GM12878 (cell line): ENCODE measurements at regions not wholly inside any gene's neighbourhood (a gene's known extent, or its start where the extent isn't known, plus 50 kb on each side); places are given as distances from the start of the nearest gene placed in this dataset.

Source experiments
- ATAC-seq: fragments of 200-7000 bp; cut with Tn5 transposase; 3 replicates; pipeline ENCODE4 v1.9.1; 2020; ENCODE audit warnings: mild to moderate bottlenecking, moderate library complexity
- BruUV-seq: library from RNA; stranded (reverse); fragments of 400-500 nt; replicated peaks from 2 replicates; lab custom pipeline; 2021; lab: Mats Ljungman, UMichigan
- CTCF ChIA-PET: fragments of 300-600 bp; sonication (Branson Sonifier 250); formaldehyde crosslinking; extraction: SDS; loops from one replicate; lab custom pipeline; 2021; ENCODE audit warnings: inconsistent platforms; lab: Yijun Ruan, JAX
- POLR2A ChIA-PET: fragments of 350-600 bp; formaldehyde crosslinking; extraction: SDS; loops from one replicate; lab custom pipeline; 2021; ENCODE audit warnings: inconsistent platforms; lab: Charles Lee
- RAD21 ChIA-PET: fragments of 300-600 bp; sonication (Branson Sonifier 250); formaldehyde crosslinking; loops from one replicate; lab custom pipeline; 2023; ENCODE audit warnings: antibody characterized with exemption; ENCODE audit not compliant: unreplicated experiment; lab: Charles Lee
- SMC1A ChIA-PET: fragments of 300-600 bp; sonication (Branson Sonifier 250); formaldehyde crosslinking; loops from one replicate; lab custom pipeline; 2023; ENCODE audit not compliant: unreplicated experiment, uncharacterized antibody; lab: Charles Lee
- DNase-seq: peaks from one replicate; pipeline ENCODE4 v3.0.0-alpha.2; 2011; ENCODE audit warnings: low read depth, low spot score
- FAIRE-seq: peaks from 3 replicates; lab custom pipeline; 2011; peaks lifted over from hg19 to GRCh38; lab: Jason Lieb, UNC
- H2AFZ ChIP-seq: 2 replicates; pipeline ENCODE4 v1.6.0; 2011; ENCODE audit warnings: low read depth, low read length, control low read depth; ENCODE audit not compliant: control insufficient read depth
- H3K27ac ChIP-seq: 2 replicates; pipeline ENCODE4 v1.5.1; 2011; ENCODE audit warnings: control low read depth; ENCODE audit not compliant: control insufficient read depth, insufficient read depth
- H3K27me3 ChIP-seq, 2 experiments: replicated peaks in 1 of 2; 2 replicates each; pipeline versions ENCODE4 v1.6.0 to v1.6.1; 2011; ENCODE audit warnings: low read length in 1 of 2; ENCODE audit not compliant: control insufficient read depth in 2 of 2, insufficient read depth in 2 of 2
- H3K36me3 ChIP-seq, 2 experiments: 2 replicates each; pipeline ENCODE4 v1.5.1; 2011; ENCODE audit warnings: low read length in 1 of 2; ENCODE audit not compliant: control insufficient read depth in 2 of 2, insufficient read depth in 2 of 2
- H3K4me1 ChIP-seq: 2 replicates; pipeline ENCODE4 v1.6.1; 2011; ENCODE audit warnings: mild to moderate bottlenecking, low read length, moderate library complexity, mixed read lengths; ENCODE audit not compliant: control insufficient read depth, insufficient read depth
- H3K4me2 ChIP-seq: 2 replicates; pipeline ENCODE4 v1.6.0; 2011; ENCODE audit warnings: control low read depth; ENCODE audit not compliant: control insufficient read depth, insufficient read depth
- H3K4me3 ChIP-seq: fragments of 200-600 bp; sonication (generic); 2 replicates; pipeline ENCODE4 v1.5.1; 2016
- H3K79me2 ChIP-seq: 2 replicates; pipeline ENCODE4 v1.6.0; 2011; ENCODE audit warnings: low read length; ENCODE audit not compliant: control insufficient read depth, insufficient read depth
- H3K9ac ChIP-seq: 2 replicates; pipeline ENCODE4 v1.8.0; 2011; ENCODE audit warnings: low read length, control low read depth, mixed read lengths; ENCODE audit not compliant: control insufficient read depth, insufficient read depth
- H3K9me3 ChIP-seq: replicated peaks from 3 replicates; pipeline ENCODE4 v1.5.1; 2011; ENCODE audit warnings: mild to moderate bottlenecking, low read length; ENCODE audit not compliant: control insufficient read depth, insufficient read depth
- H4K20me1 ChIP-seq: 2 replicates; pipeline ENCODE4 v1.6.0; 2011; ENCODE audit not compliant: control insufficient read depth, insufficient read depth
- CBX3 ChIP-seq: fragments of 200-600 bp; sonication (generic); IDR thresholded peaks from 2 replicates; pipeline ENCODE4 v1.6.1; 2016; ENCODE audit warnings: low read depth, borderline replicate concordance
- GABPA ChIP-seq: IDR thresholded peaks from 2 replicates; pipeline ENCODE4 v1.6.1; 2014; ENCODE audit warnings: antibody characterized with exemption, low read depth, mild to moderate bottlenecking, inconsistent platforms
- SUPT20H ChIP-seq: IDR thresholded peaks from 2 replicates; pipeline ENCODE4 v1.6.1; 2011; ENCODE audit warnings: low read depth, mild to moderate bottlenecking, low read length, moderate library complexity, borderline replicate concordance; ENCODE audit not compliant: control insufficient read depth
- WGBS: methylation state at CpG from one replicate; pipeline ENCODE4 v1.1.6; 2016; ENCODE audit warnings: low lambda C conversion rate; ENCODE audit not compliant: insufficient replicate concordance, insufficient coverage; ENCODE audit errors: missing lambda C conversion rate; 5-methylcytosine and 5-hydroxymethylcytosine counted together
- in situ Hi-C: fragments of 300-500 bp; cut with MboI; formaldehyde crosslinking; loops from 9 replicates; pipeline ENCODE4 v1.14.3; 2018; ENCODE audit warnings: mixed read lengths
- intact Hi-C: fragments of 100-400 bp; cut with micrococcal nuclease; formaldehyde crosslinking; loops from one replicate; pipeline ENCODE4 v1.14.2; 2022; ENCODE audit not compliant: unreplicated experiment
- TF ChIP-seq, protein P1 (sequence below): fragments of 450-650 bp; IDR thresholded peaks from 2 replicates; pipeline ENCODE4 v1.6.1; 2017; ENCODE audit warnings: mild to moderate bottlenecking, moderate library complexity
- TF ChIP-seq, protein P2 (sequence below): IDR thresholded peaks from 2 replicates; pipeline ENCODE4 v1.6.1; 2011; ENCODE audit warnings: mild to moderate bottlenecking, low read depth, low read length, moderate library complexity; ENCODE audit not compliant: insufficient replicate concordance

- TF ChIP-seq, protein P1, sequence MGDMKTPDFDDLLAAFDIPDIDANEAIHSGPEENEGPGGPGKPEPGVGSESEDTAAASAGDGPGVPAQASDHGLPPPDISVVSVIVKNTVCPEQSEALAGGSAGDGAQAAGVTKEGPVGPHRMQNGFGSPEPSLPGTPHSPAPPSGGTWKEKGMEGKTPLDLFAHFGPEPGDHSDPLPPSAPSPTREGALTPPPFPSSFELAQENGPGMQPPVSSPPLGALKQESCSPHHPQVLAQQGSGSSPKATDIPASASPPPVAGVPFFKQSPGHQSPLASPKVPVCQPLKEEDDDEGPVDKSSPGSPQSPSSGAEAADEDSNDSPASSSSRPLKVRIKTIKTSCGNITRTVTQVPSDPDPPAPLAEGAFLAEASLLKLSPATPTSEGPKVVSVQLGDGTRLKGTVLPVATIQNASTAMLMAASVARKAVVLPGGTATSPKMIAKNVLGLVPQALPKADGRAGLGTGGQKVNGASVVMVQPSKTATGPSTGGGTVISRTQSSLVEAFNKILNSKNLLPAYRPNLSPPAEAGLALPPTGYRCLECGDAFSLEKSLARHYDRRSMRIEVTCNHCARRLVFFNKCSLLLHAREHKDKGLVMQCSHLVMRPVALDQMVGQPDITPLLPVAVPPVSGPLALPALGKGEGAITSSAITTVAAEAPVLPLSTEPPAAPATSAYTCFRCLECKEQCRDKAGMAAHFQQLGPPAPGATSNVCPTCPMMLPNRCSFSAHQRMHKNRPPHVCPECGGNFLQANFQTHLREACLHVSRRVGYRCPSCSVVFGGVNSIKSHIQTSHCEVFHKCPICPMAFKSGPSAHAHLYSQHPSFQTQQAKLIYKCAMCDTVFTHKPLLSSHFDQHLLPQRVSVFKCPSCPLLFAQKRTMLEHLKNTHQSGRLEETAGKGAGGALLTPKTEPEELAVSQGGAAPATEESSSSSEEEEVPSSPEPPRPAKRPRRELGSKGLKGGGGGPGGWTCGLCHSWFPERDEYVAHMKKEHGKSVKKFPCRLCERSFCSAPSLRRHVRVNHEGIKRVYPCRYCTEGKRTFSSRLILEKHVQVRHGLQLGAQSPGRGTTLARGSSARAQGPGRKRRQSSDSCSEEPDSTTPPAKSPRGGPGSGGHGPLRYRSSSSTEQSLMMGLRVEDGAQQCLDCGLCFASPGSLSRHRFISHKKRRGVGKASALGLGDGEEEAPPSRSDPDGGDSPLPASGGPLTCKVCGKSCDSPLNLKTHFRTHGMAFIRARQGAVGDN = no peak
- TF ChIP-seq GABPA = no peak
These were observed 71.0 kb upstream of the KCTD1 start (continued) for GRCh38 chr18:26619350-26619749.

DNA sequence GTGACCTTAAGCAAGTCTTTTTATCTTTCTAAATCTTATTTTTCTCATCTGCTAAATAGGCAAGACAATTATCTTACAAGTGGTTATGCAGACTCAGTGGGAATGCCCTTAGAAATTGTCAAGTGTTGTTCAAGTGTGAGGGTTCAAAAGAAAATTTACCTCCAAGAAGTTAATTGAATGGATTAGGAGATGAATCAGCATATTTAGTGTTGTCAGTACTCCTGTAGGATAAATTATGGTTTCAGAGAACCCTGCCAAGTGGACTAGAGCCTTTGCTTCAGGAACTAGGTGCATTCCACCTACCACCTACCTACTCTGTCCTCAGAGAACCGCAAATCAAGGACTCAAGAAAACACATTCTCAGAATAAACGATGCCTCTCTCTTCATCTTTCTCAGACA, 69.8 kb upstream of the KCTD1 start:
- H3K36me3 ChIP-seq = no peaks in the 10 kb centered on the region
- TF ChIP-seq SUPT20H = no peak
- TF ChIP-seq, protein P2, sequence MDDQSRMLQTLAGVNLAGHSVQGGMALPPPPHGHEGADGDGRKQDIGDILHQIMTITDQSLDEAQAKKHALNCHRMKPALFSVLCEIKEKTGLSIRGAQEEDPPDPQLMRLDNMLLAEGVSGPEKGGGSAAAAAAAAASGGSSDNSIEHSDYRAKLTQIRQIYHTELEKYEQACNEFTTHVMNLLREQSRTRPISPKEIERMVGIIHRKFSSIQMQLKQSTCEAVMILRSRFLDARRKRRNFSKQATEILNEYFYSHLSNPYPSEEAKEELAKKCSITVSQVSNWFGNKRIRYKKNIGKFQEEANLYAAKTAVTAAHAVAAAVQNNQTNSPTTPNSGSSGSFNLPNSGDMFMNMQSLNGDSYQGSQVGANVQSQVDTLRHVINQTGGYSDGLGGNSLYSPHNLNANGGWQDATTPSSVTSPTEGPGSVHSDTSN = no peak
- no peak for TF ChIP-seq CBX3
- TF ChIP-seq, protein P1 = no peak
- no peak overlapping the region for H2AFZ ChIP-seq
- H3K27me3 ChIP-seq = no peaks in the 10 kb centered on the region
- no peaks in the 10 kb centered on the region for H3K79me2 ChIP-seq
- CTCF ChIA-PET = interaction anchor here (1.1 kb wide), 1 partner anchor 8 kb away, joined by 3 read pairs; no protein-coding TSS in a partner anchor
- in situ Hi-C loops = no loop called here
- H3K4me3 ChIP-seq = no peak overlapping the region
- peaks cover 2% of the 10 kb centered on the region; the same call in 2 of the 3 replicates for H3K9me3 ChIP-seq
- no peak for FAIRE-seq
- no peak for ATAC-seq
- 54% methylated on average over 2 of the region's 2 CpGs for WGBS
- no peaks in the 10 kb centered on the region for H4K20me1 ChIP-seq
- no TSS peak for BruUV-seq
- intact Hi-C loops = no loop called here
- SMC1A ChIA-PET = interaction anchor here (0.7 to 1.3 kb wide), 2 partner anchors 234 to 676 kb away, joined by 3 read pairs; no protein-coding TSS in a partner anchor
- no peak overlapping the region for H3K4me2 ChIP-seq
- no peak overlapping the region for H3K9ac ChIP-seq
- no peak overlapping the region for H3K27ac ChIP-seq
- POLR2A ChIA-PET = no interaction called here
- no peaks in the 10 kb centered on the region for H3K4me1 ChIP-seq
- no peak for DNase-seq
- RAD21 ChIA-PET = no interaction called here
